Activated CD4-positive, alpha-beta T cell treated with anti-CD3 and anti-CD28 coated beads for 36 hours (primary cell): ENCODE measurements at regions not wholly inside any gene's neighbourhood (a gene's known extent, or its start where the extent isn't known, plus 50 kb on each side); places are given as distances from the start of the nearest gene placed in this dataset.
A peak's percentile ranks its signal among the peaks of the same experiment; 100 is the strongest.
"Not testable (repeated sequence)": the region's sequence is repeated elsewhere in the genome, so short reads cannot be mapped to it uniquely, and the experiment has no call there.

Experiments used
- ATAC-seq: fragments of 200-7000 bp; cut with Tn5 transposase; one replicate; pipeline ENCODE4 v1.10.0; 2021; ENCODE audit warnings: mild to moderate bottlenecking, moderate library complexity
- CTCF ChIA-PET: fragments of 350-600 bp; sonication (Branson Sonifier 250); formaldehyde crosslinking; loops from one replicate; lab custom pipeline; 2021; ENCODE audit warnings: antibody characterized with exemption; lab: Charles Lee
- POLR2A ChIA-PET: fragments of 350-600 bp; sonication (Branson Sonifier 250); formaldehyde crosslinking; loops from one replicate; lab custom pipeline; 2021; ENCODE audit warnings: antibody characterized with exemption, inconsistent platforms; lab: Charles Lee
- DNase-seq: peaks from one replicate; pipeline ENCODE4 v3.0.0-alpha.2; 2020
- H3K27ac Mint-ChIP-seq: one replicate; pipeline ENCODE4 v1.8.0; 2021; ENCODE audit warnings: mixed read lengths
- H3K27me3 Mint-ChIP-seq: one replicate; pipeline ENCODE4 v1.8.0; 2021; ENCODE audit warnings: mixed read lengths
- H3K36me3 Mint-ChIP-seq: one replicate; pipeline ENCODE4 v1.8.0; 2021; ENCODE audit warnings: low read depth, mixed read lengths
- H3K4me1 Mint-ChIP-seq: one replicate; pipeline ENCODE4 v1.8.0; 2021; ENCODE audit warnings: mixed read lengths
- H3K4me3 Mint-ChIP-seq: one replicate; pipeline ENCODE4 v1.8.0; 2021; ENCODE audit warnings: mild to moderate bottlenecking, moderate library complexity, mixed read lengths
- H3K9me3 Mint-ChIP-seq: one replicate; pipeline ENCODE4 v1.8.0; 2021; ENCODE audit warnings: low read depth, mixed read lengths
- intact Hi-C, 2 experiments: fragments of 100-400 bp; cut with DNase I in 1 of 2; cut with micrococcal nuclease in 1 of 2; formaldehyde crosslinking; loops; one replicate each; pipeline versions ENCODE4 v1.14.2 to v1.15.1; 2022 to 2024; cut with DNase I, micrococcal nuclease

- Mint-ChIP-seq H3K4me1 (no peaks in the 10 kb centered on the region), H3K27ac (no peak overlapping the region), H3K4me3 (no peak overlapping the region), H3K36me3 (no peaks in the 10 kb centered on the region), H3K9me3 (no peaks in the 10 kb centered on the region), H3K27me3 (no peaks in the 10 kb centered on the region)
- no peak for ATAC-seq
- CTCF ChIA-PET = no interaction called here
- intact Hi-C loops = no loop called here
- POLR2A ChIA-PET = no interaction called here
- DNase-seq = no peak
Measured at GRCh38 chr2:8134985-8135682, 546.7 kb upstream of the ID2 start.

GRCh38 chr2:8137801-8138200 lies 544.1 kb upstream of the ID2 start:
- ChIA-PET CTCF (no interaction called here), POLR2A (no interaction called here)
- H3K4me3 Mint-ChIP-seq = no peak overlapping the region
- no peak overlapping the region for H3K27ac Mint-ChIP-seq
- DNase-seq (no peak), ATAC-seq (no peak)
- intact Hi-C loops = no loop called here
- no peaks in the 10 kb centered on the region for H3K9me3 Mint-ChIP-seq
- no peaks in the 10 kb centered on the region for H3K36me3 Mint-ChIP-seq
- H3K4me1 Mint-ChIP-seq = peaks cover 8% of the 10 kb centered on the region
- no peaks in the 10 kb centered on the region for H3K27me3 Mint-ChIP-seq

GRCh38 chr2:8138525-8138922 lies 543.3 kb upstream of the ID2 start:
- intact Hi-C loops = no loop called here
- CTCF ChIA-PET = interaction anchor here (0.7 kb wide), 1 partner anchor 1463 kb away, joined by 3 read pairs; no protein-coding TSS in a partner anchor
- POLR2A ChIA-PET = no interaction called here
- Mint-ChIP-seq H3K27me3 (no peaks in the 10 kb centered on the region), H3K27ac (no peak overlapping the region), H3K9me3 (no peaks in the 10 kb centered on the region), H3K4me1 (peaks cover 8% of the 10 kb centered on the region), H3K36me3 (no peaks in the 10 kb centered on the region), H3K4me3 (no peak overlapping the region)
- ATAC-seq (no peak), DNase-seq (no peak)

GRCh38 chr2:8138923-8139667 lies 542.8 kb upstream of the ID2 start:
- H3K4me3 Mint-ChIP-seq = no peak overlapping the region
- no peaks in the 10 kb centered on the region for H3K36me3 Mint-ChIP-seq
- no peaks in the 10 kb centered on the region for H3K27me3 Mint-ChIP-seq
- ATAC-seq (no peak), DNase-seq (no peak)
- ChIA-PET POLR2A (no interaction called here), CTCF (interaction anchor here (0.7 kb wide), 1 partner anchor 1463 kb away, joined by 3 read pairs; no protein-coding TSS in a partner anchor)
- no peak overlapping the region for H3K27ac Mint-ChIP-seq
- H3K4me1 Mint-ChIP-seq = peaks cover 8% of the 10 kb centered on the region
- intact Hi-C loops = no loop called here
- H3K9me3 Mint-ChIP-seq = no peaks in the 10 kb centered on the region

GRCh38 chr2:8139668-8140200 lies 542.1 kb upstream of the ID2 start:
- no peak overlapping the region for H3K27ac Mint-ChIP-seq
- ATAC-seq = no peak
- H3K27me3 Mint-ChIP-seq = peaks cover under 1% of the 10 kb centered on the region
- intact Hi-C loops = no loop called here
- DNase-seq = no peak
- H3K9me3 Mint-ChIP-seq = no peaks in the 10 kb centered on the region
- ChIA-PET CTCF (interaction anchor here (0.5 kb wide), 1 partner anchor 10 kb away, joined by 3 read pairs; no protein-coding TSS in a partner anchor), POLR2A (no interaction called here)
- H3K36me3 Mint-ChIP-seq = no peaks in the 10 kb centered on the region
- no peak overlapping the region for H3K4me3 Mint-ChIP-seq
- H3K4me1 Mint-ChIP-seq = peaks cover 14% of the 10 kb centered on the region

GRCh38 chr2:8141079-8141707 lies 540.7 kb upstream of the ID2 start:
- intact Hi-C loops = no loop called here
- peaks cover 19% of the 10 kb centered on the region for H3K4me1 Mint-ChIP-seq
- peaks cover 2% of the 10 kb centered on the region for H3K27me3 Mint-ChIP-seq
- no peaks in the 10 kb centered on the region for H3K36me3 Mint-ChIP-seq
- ATAC-seq (peak; percentile 51), DNase-seq (no peak)
- no peak overlapping the region for H3K4me3 Mint-ChIP-seq
- ChIA-PET POLR2A (no interaction called here), CTCF (no interaction called here)
- no peaks in the 10 kb centered on the region for H3K9me3 Mint-ChIP-seq
- no peak overlapping the region for H3K27ac Mint-ChIP-seq

- H3K9me3 Mint-ChIP-seq = no peaks in the 10 kb centered on the region
- H3K27me3 Mint-ChIP-seq = peaks cover 2% of the 10 kb centered on the region
- no peaks in the 10 kb centered on the region for H3K36me3 Mint-ChIP-seq
- DNase-seq = no peak
- intact Hi-C loops = no loop called here
- peaks cover 19% of the 10 kb centered on the region for H3K4me1 Mint-ChIP-seq
- ChIA-PET POLR2A (no interaction called here), CTCF (no interaction called here)
- no peak for ATAC-seq
- no peak overlapping the region for H3K4me3 Mint-ChIP-seq
- no peak overlapping the region for H3K27ac Mint-ChIP-seq
Measured at GRCh38 chr2:8141780-8142179, 540.1 kb upstream of the ID2 start.

- ChIA-PET POLR2A (no interaction called here), CTCF (interaction anchor here (1.0 kb wide), 1 partner anchor 73 kb away, joined by 4 read pairs; no protein-coding TSS in a partner anchor)
- no peak for ATAC-seq
- no peak overlapping the region for H3K27ac Mint-ChIP-seq
- no peaks in the 10 kb centered on the region for H3K9me3 Mint-ChIP-seq
- no peaks in the 10 kb centered on the region for H3K36me3 Mint-ChIP-seq
- intact Hi-C loops = no loop called here
- no peak for DNase-seq
- peaks cover 19% of the 10 kb centered on the region for H3K4me1 Mint-ChIP-seq
- H3K27me3 Mint-ChIP-seq = peaks cover 2% of the 10 kb centered on the region
- no peak overlapping the region for H3K4me3 Mint-ChIP-seq
Measured at GRCh38 chr2:8142461-8142860, 539.4 kb upstream of the ID2 start.

GRCh38 chr2:8144131-8144631 lies 537.7 kb upstream of the ID2 start:
- Mint-ChIP-seq H3K9me3 (no peaks in the 10 kb centered on the region), H3K27me3 (peaks cover 2% of the 10 kb centered on the region), H3K36me3 (no peaks in the 10 kb centered on the region), H3K4me1 (peaks cover 19% of the 10 kb centered on the region), H3K27ac (no peak overlapping the region), H3K4me3 (no peak overlapping the region)
- POLR2A ChIA-PET = no interaction called here
- ATAC-seq (no peak), DNase-seq (no peak)
- CTCF ChIA-PET = no interaction called here
- intact Hi-C loops = no loop called here

- Mint-ChIP-seq H3K36me3 (no peaks in the 10 kb centered on the region), H3K4me3 (no peak overlapping the region), H3K27me3 (peaks cover 2% of the 10 kb centered on the region), H3K4me1 (peaks cover 19% of the 10 kb centered on the region), H3K27ac (peak overlapping the region; percentile 16), H3K9me3 (no peaks in the 10 kb centered on the region)
- DNase-seq = no peak
- ATAC-seq = peak; percentile 34
- intact Hi-C loops = no loop called here
- ChIA-PET CTCF (interaction anchor here (0.8 kb wide), 1 partner anchor 56 kb away, joined by 4 read pairs; no protein-coding TSS in a partner anchor), POLR2A (no interaction called here)
Measured at GRCh38 chr2:8144785-8145184, 537.1 kb upstream of the ID2 start.

GRCh38 chr2:8145375-8145774 lies 536.5 kb upstream of the ID2 start:
- H3K9me3 Mint-ChIP-seq, H3K4me3 Mint-ChIP-seq, H3K36me3 Mint-ChIP-seq, H3K27me3 Mint-ChIP-seq, POLR2A ChIA-PET, ATAC-seq, H3K27ac Mint-ChIP-seq, DNase-seq, intact Hi-C loops: not testable (repeated sequence)
- CTCF ChIA-PET = interaction anchor here (0.8 kb wide), 1 partner anchor 57 kb away, joined by 4 read pairs; no protein-coding TSS in a partner anchor
- peaks cover 19% of the 10 kb centered on the region for H3K4me1 Mint-ChIP-seq
